Upper lobe of left lung (tissue), 6 donors: ENCODE measurements at regions not wholly inside any gene's neighbourhood (a gene's known extent, or its start where the extent isn't known, plus 50 kb on each side); places are given as distances from the start of the nearest gene placed in this dataset.

ENCODE experiments used
- ATAC-seq, 2 donors: fragments of 200-7000 bp; cut with Tn5 transposase; one replicate each; pipeline ENCODE4 v1.9.1; 2022; ENCODE audit warnings: mild to moderate bottlenecking in 2 of 2, moderate library complexity in 2 of 2; ENCODE audit not compliant: low FRiP score in 2 of 2
- DNase-seq, 2 donors: peaks; one replicate each; pipeline ENCODE4 v3.0.0-alpha.2; 2019 to 2020
- H3K27ac ChIP-seq, 4 donors: fragments of 200-600 bp; sonication (generic); one replicate each; pipeline ENCODE4 v1.5.1; 2016 to 2019
- H3K27me3 ChIP-seq, 4 donors: fragments of 200-600 bp; sonication (generic); one replicate each; pipeline ENCODE4 v1.5.1; 2017 to 2019
- H3K36me3 ChIP-seq, 4 donors: fragments of 200-600 bp; sonication (generic); one replicate each; pipeline ENCODE4 v1.5.1; 2016 to 2019
- H3K4me1 ChIP-seq, 4 donors: fragments of 200-600 bp; sonication (generic); one replicate each; pipeline ENCODE4 v1.5.1; 2018 to 2019
- H3K4me3 ChIP-seq, 4 donors: fragments of 200-600 bp; sonication (generic); one replicate each; pipeline ENCODE4 v1.5.1; 2017 to 2019; ENCODE audit warnings: mild to moderate bottlenecking in 2 of 4, moderate library complexity in 1 of 4
- H3K9me3 ChIP-seq, 4 donors: fragments of 200-600 bp; sonication (generic); one replicate each; pipeline ENCODE4 v1.5.1; 2018 to 2019
- EP300 ChIP-seq, 4 donors: sonication (generic); formaldehyde crosslinking; IDR thresholded peaks; one replicate each; pipeline ENCODE4 v1.5.1; 2017; ENCODE audit warnings: antibody characterized with exemption in 4 of 4, control low read depth in 2 of 4
- POLR2A ChIP-seq, 4 donors: fragments of 450-650 bp; IDR thresholded peaks; one replicate each; pipeline ENCODE4 v1.5.1; 2016 to 2017; ENCODE audit warnings: antibody characterized with exemption in 4 of 4, mild to moderate bottlenecking in 2 of 4
- POLR2AphosphoS5 ChIP-seq, 2 donors: sonication (generic); formaldehyde crosslinking; IDR thresholded peaks; one replicate each; pipeline ENCODE4 v1.5.1; 2017; ENCODE audit warnings: antibody characterized with exemption in 2 of 2
- WGBS, 2 donors: methylation state at CpG; one replicate each; pipeline ENCODE4 v1.1.5; 2017 to 2018; 5-methylcytosine and 5-hydroxymethylcytosine counted together
- TF ChIP-seq, protein P1 (sequence below), 6 experiments: fragments of 450-650 bp in 4 of 6; fragments of 200-600 bp in 2 of 6; sonication (generic) in 2 of 6; IDR thresholded peaks; one replicate each; pipeline ENCODE4 v1.5.1; 2016 to 2019; ENCODE audit warnings: antibody characterized with exemption in 6 of 6
- donor health status: DM: no; HTN: no; CAD: no; lungs with moderate emphysema.
- donor health status: DM: no; HTN: yes; CAD: no; lungs with severe emphysema.

GRCh38 chr3:150238995-150239619 is 169.0 kb upstream of the TSC22D2 start:
- no peak for ATAC-seq

DNA sequence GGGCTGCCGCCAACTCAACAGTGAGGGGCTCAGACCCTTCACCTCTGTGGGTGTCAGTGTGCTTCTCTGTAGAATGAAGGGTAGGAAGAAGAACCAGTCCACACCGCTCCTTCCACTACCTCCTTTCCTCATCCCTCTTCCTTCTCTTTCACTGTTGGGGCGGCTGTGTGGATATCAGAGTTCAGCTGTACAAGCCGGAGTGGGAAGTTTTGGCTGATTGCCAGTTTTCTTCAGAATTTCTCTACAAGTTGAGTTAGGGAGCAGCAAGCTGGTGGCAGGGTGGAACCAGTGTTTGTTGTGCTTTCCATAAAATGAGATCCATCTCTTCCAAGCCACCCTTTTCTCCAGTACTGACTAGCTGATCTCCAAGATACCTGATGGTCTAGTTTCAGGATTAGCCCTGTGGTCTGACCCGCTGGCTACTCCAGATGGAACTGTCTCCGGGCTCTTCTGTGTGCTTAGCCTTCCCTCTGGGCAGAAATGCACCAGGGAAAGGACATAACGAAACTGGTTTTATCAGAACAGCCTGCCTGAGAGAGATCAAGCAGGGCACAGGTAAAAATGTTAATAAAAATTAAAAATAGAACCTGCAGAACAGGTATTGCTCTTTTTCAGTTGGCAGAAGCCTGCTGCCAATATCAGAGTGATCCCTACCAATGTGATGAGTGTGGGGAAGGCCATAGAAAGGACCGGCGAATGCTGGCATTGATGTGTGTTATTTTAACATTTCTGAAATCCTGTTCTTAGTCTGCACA is 169.9 kb upstream of the TSC22D2 start:
- no peaks in the 10 kb centered on the region for H3K9me3 ChIP-seq
- ATAC-seq = no peak
- DNase-seq = no peak

More at GRCh38 chr3:150238995-150239619, 169.0 kb upstream of the TSC22D2 start:
- H3K27me3 ChIP-seq = no peaks in the 10 kb centered on the region
- no peaks in the 10 kb centered on the region for H3K36me3 ChIP-seq
- TF ChIP-seq, protein P1, sequence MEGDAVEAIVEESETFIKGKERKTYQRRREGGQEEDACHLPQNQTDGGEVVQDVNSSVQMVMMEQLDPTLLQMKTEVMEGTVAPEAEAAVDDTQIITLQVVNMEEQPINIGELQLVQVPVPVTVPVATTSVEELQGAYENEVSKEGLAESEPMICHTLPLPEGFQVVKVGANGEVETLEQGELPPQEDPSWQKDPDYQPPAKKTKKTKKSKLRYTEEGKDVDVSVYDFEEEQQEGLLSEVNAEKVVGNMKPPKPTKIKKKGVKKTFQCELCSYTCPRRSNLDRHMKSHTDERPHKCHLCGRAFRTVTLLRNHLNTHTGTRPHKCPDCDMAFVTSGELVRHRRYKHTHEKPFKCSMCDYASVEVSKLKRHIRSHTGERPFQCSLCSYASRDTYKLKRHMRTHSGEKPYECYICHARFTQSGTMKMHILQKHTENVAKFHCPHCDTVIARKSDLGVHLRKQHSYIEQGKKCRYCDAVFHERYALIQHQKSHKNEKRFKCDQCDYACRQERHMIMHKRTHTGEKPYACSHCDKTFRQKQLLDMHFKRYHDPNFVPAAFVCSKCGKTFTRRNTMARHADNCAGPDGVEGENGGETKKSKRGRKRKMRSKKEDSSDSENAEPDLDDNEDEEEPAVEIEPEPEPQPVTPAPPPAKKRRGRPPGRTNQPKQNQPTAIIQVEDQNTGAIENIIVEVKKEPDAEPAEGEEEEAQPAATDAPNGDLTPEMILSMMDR (IDR thresholded peaks at IDR 0.05) = peak in 2 of 6 experiments; percentile 20 to 24
- TF ChIP-seq POLR2A (IDR thresholded peaks at IDR 0.05) = no peak
- 63 to 74% methylated on average over 5 of the region's 5 CpGs for WGBS, 2 donors
- no peak for DNase-seq
- no peak overlapping the region for H3K27ac ChIP-seq
- H3K4me3 ChIP-seq = no peak overlapping the region
- H3K9me3 ChIP-seq = no peaks in the 10 kb centered on the region
- peaks cover 0 to 5% (median 0%) of the 10 kb centered on the region in 4 donors for H3K4me1 ChIP-seq

GRCh38 chr3:150237490-150237889 is 170.6 kb upstream of the TSC22D2 start:
- H3K36me3 ChIP-seq = no peaks in the 10 kb centered on the region
- DNase-seq = no peak
- no peak for ATAC-seq
- H3K27me3 ChIP-seq = no peaks in the 10 kb centered on the region
- H3K9me3 ChIP-seq = no peaks in the 10 kb centered on the region
- H3K27ac ChIP-seq = no peak overlapping the region
- H3K4me3 ChIP-seq = no peak overlapping the region
- 63 to 78% methylated on average over 3 of the region's 3 CpGs for WGBS, 2 donors
- H3K4me1 ChIP-seq = peaks cover 0 to 7% (median 3%) of the 10 kb centered on the region in 4 donors
- TF ChIP-seq EP300 (IDR thresholded peaks at IDR 0.05) = no peak
- no peak for TF ChIP-seq POLR2A (IDR thresholded peaks at IDR 0.05)
- TF ChIP-seq, protein P1 (IDR thresholded peaks at IDR 0.05) = no peak
- no peak for TF ChIP-seq POLR2AphosphoS5 (IDR thresholded peaks at IDR 0.05)

More for the DNA sequence above, 169.9 kb upstream of the TSC22D2 start:
- Histone ChIP-seq H3K27me3 (no peaks in the 10 kb centered on the region), H3K4me3 (no peak overlapping the region), H3K27ac (no peak overlapping the region), H3K36me3 (no peaks in the 10 kb centered on the region), H3K4me1 (peaks cover 0 to 5% (median under 1%) of the 10 kb centered on the region in 4 donors)
- TF ChIP-seq POLR2AphosphoS5 (IDR thresholded peaks at IDR 0.05) (no peak), POLR2A (IDR thresholded peaks at IDR 0.05) (no peak), EP300 (IDR thresholded peaks at IDR 0.05) (no peak)
- TF ChIP-seq, protein P1 (IDR thresholded peaks at IDR 0.05) = no peak
- 68 to 70% methylated on average over 9 of the region's 9 CpGs for WGBS, 2 donors

- Histone ChIP-seq H3K4me3 (no peak overlapping the region), H3K27me3 (no peaks in the 10 kb centered on the region), H3K36me3 (no peaks in the 10 kb centered on the region), H3K27ac (no peak overlapping the region), H3K4me1 (peaks cover 0 to 7% (median 3%) of the 10 kb centered on the region in 4 donors), H3K9me3 (no peaks in the 10 kb centered on the region)
- DNase-seq = no peak
- no peak for ATAC-seq
- 67 to 70% methylated on average over 7 of the region's 7 CpGs for WGBS, 2 donors
- TF ChIP-seq POLR2AphosphoS5 (IDR thresholded peaks at IDR 0.05) (no peak), EP300 (IDR thresholded peaks at IDR 0.05) (no peak), POLR2A (IDR thresholded peaks at IDR 0.05) (no peak)
- TF ChIP-seq, protein P1 (IDR thresholded peaks at IDR 0.05) = no peak
Measured at GRCh38 chr3:150236316-150237082, 171.6 kb upstream of the TSC22D2 start.
